ENCODE measurements at regions not wholly inside any gene's neighbourhood (a gene's known extent, or its start where the extent isn't known, plus 50 kb on each side); places are given as distances from the start of the nearest gene placed in this dataset.

DNA sequence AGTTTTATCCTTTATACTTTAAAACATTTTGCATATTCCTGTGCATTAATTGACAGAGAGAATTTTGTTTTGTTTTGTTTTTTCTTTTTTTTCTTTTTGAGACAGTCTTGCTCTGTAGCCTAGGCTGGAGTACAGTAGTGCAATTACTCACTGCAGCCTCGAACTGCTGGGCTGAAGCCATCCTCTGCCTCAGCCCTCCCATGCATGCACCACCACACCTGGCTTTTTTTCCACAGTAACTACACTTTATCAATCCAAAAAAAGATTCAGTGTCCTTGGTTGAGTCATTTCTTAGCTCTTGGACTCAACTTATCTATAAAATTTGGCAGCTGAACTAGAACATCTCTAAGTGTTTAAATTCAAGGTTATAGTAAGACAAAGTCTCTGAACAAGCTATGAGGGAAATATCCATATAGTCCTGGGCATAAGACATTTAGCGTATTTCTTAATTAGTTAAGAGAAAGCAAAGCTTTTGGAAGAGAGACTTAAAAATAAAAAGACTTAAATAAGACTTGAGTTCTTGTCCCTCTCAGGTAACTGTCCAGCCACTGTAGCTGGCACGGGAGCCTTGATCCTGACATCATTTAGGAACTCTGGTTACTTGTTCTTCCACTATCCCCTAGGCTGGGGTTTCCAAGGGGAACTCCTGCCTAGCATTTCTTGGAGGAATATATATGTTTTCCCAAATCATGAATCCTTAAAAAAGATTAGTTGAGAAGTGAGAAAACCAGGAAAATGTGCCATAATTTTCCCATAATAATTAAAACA is 300.1 kb downstream of the HACE1 start:
- TF ChIP-seq, protein P1, sequence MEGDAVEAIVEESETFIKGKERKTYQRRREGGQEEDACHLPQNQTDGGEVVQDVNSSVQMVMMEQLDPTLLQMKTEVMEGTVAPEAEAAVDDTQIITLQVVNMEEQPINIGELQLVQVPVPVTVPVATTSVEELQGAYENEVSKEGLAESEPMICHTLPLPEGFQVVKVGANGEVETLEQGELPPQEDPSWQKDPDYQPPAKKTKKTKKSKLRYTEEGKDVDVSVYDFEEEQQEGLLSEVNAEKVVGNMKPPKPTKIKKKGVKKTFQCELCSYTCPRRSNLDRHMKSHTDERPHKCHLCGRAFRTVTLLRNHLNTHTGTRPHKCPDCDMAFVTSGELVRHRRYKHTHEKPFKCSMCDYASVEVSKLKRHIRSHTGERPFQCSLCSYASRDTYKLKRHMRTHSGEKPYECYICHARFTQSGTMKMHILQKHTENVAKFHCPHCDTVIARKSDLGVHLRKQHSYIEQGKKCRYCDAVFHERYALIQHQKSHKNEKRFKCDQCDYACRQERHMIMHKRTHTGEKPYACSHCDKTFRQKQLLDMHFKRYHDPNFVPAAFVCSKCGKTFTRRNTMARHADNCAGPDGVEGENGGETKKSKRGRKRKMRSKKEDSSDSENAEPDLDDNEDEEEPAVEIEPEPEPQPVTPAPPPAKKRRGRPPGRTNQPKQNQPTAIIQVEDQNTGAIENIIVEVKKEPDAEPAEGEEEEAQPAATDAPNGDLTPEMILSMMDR (IDR thresholded peaks at IDR 0.05; ENCODE audit: insufficient read depth, low read length, poor library complexity, severe bottlenecking), result no peak
- TF ChIP-seq EZH2phosphoT487 (conservative IDR thresholded peaks at IDR 0.05; ENCODE audit: low read length), result no peak
